ENCODE measurements at regions not wholly inside any gene's neighbourhood (a gene's known extent, or its start where the extent isn't known, plus 50 kb on each side); places are given as distances from the start of the nearest gene placed in this dataset.

- no peak for DNase-seq (ENCODE audit: low read depth)
- no peak overlapping the region for H3K4me3 ChIP-seq (ENCODE audit: low read depth, low read length)
- no peak for TF ChIP-seq CTCF (IDR thresholded peaks at IDR 0.05; ENCODE audit: low read depth, low read length, missing control alignments)
Observed at GRCh38 chr3:67082533-67083024, 84.5 kb downstream of the KBTBD8 start.

GRCh38 chr3:67083277-67083676 is 85.2 kb downstream of the KBTBD8 start:
- TF ChIP-seq CTCF (IDR thresholded peaks at IDR 0.05; ENCODE audit: low read depth, low read length, missing control alignments): no peak
- no peak overlapping the region for H3K4me3 ChIP-seq (ENCODE audit: low read depth, low read length)
- peak; percentile 19 for DNase-seq (ENCODE audit: low read depth)

- no peak for DNase-seq (ENCODE audit: low read depth)
- TF ChIP-seq CTCF (IDR thresholded peaks at IDR 0.05; ENCODE audit: low read depth, low read length, missing control alignments): no peak
- H3K4me3 ChIP-seq (ENCODE audit: low read depth, low read length): no peak overlapping the region
Observed at GRCh38 chr3:67087788-67088187, 89.7 kb downstream of the KBTBD8 start.

- no peak for DNase-seq (ENCODE audit: low read depth)
- H3K4me3 ChIP-seq (ENCODE audit: low read depth, low read length): no peak overlapping the region
- no peak for TF ChIP-seq CTCF (IDR thresholded peaks at IDR 0.05; ENCODE audit: low read depth, low read length, missing control alignments)
Observed at GRCh38 chr3:67090474-67090873, 92.4 kb downstream of the KBTBD8 start.

- no peak for DNase-seq (ENCODE audit: low read depth)
- TF ChIP-seq CTCF (IDR thresholded peaks at IDR 0.05; ENCODE audit: low read depth, low read length, missing control alignments): no peak
Observed at GRCh38 chr3:67093305-67093704, 95.2 kb downstream of the KBTBD8 start.

GRCh38 chr3:67094167-67094566 is 96.1 kb downstream of the KBTBD8 start:
- no peak for DNase-seq (ENCODE audit: low read depth)
- no peak overlapping the region for H3K4me3 ChIP-seq (ENCODE audit: low read depth, low read length)
- no peak for TF ChIP-seq CTCF (IDR thresholded peaks at IDR 0.05; ENCODE audit: low read depth, low read length, missing control alignments)

More at GRCh38 chr3:67093305-67093704, 95.2 kb downstream of the KBTBD8 start:
- H3K4me3 ChIP-seq (ENCODE audit: low read depth, low read length): no peak overlapping the region

- H3K4me3 ChIP-seq (ENCODE audit: low read depth, low read length): no peak overlapping the region
- no peak for TF ChIP-seq CTCF (IDR thresholded peaks at IDR 0.05; ENCODE audit: low read depth, low read length, missing control alignments)
Observed at GRCh38 chr3:67094774-67095173, 96.7 kb downstream of the KBTBD8 start.

More at GRCh38 chr3:67094774-67095173, 96.7 kb downstream of the KBTBD8 start:
- DNase-seq (ENCODE audit: low read depth): no peak
